Activated B cell treated with CpG ODN at 0.5 μM for 24 hours (primary cell): ENCODE measurements at regions not wholly inside any gene's neighbourhood (a gene's known extent, or its start where the extent isn't known, plus 50 kb on each side); places are given as distances from the start of the nearest gene placed in this dataset.
"Not testable (repeated sequence)": the region's sequence is repeated elsewhere in the genome, so short reads cannot be mapped to it uniquely, and the experiment has no call there.

Source experiments
- ATAC-seq: fragments of 200-7000 bp; cut with Tn5 transposase; one replicate; pipeline ENCODE4 v1.10.0; 2021; ENCODE audit warnings: low read depth, mild to moderate bottlenecking, moderate library complexity
- CTCF ChIA-PET: fragments of 350-600 bp; sonication (Branson Sonifier 250); formaldehyde crosslinking; loops from one replicate; lab custom pipeline; 2021; ENCODE audit warnings: antibody characterized with exemption; lab: Charles Lee
- POLR2A ChIA-PET: fragments of 350-600 bp; sonication (Branson Sonifier 250); formaldehyde crosslinking; loops from one replicate; lab custom pipeline; 2021; ENCODE audit warnings: antibody characterized with exemption; lab: Charles Lee
- DNase-seq: peaks from one replicate; pipeline ENCODE4 v3.0.0; 2022
- H3K27ac Mint-ChIP-seq: one replicate; pipeline ENCODE4 v1.8.0; 2020; ENCODE audit warnings: mixed read lengths
- H3K27me3 Mint-ChIP-seq: one replicate; pipeline ENCODE4 v1.8.0; 2021; ENCODE audit warnings: mixed read lengths
- H3K36me3 Mint-ChIP-seq: one replicate; pipeline ENCODE4 v1.8.0; 2021; ENCODE audit warnings: low read depth, mixed read lengths
- H3K4me1 Mint-ChIP-seq: one replicate; pipeline ENCODE4 v1.8.0; 2021; ENCODE audit warnings: mixed read lengths
- H3K4me3 Mint-ChIP-seq: one replicate; pipeline ENCODE4 v1.8.0; 2020; ENCODE audit warnings: mild to moderate bottlenecking, mixed read lengths
- H3K9me3 Mint-ChIP-seq: one replicate; pipeline ENCODE4 v1.8.0; 2020; ENCODE audit warnings: mixed read lengths
- intact Hi-C: fragments of 100-400 bp; cut with micrococcal nuclease; formaldehyde crosslinking; loops from one replicate; pipeline ENCODE4 v1.15.1; 2024
- TF ChIP-seq, protein P1 (sequence below): fragments of 200-600 bp; IDR thresholded peaks from one replicate; pipeline ENCODE4 v1.8.0; 2022; ENCODE audit warnings: antibody characterized with exemption, mild to moderate bottlenecking

DNA sequence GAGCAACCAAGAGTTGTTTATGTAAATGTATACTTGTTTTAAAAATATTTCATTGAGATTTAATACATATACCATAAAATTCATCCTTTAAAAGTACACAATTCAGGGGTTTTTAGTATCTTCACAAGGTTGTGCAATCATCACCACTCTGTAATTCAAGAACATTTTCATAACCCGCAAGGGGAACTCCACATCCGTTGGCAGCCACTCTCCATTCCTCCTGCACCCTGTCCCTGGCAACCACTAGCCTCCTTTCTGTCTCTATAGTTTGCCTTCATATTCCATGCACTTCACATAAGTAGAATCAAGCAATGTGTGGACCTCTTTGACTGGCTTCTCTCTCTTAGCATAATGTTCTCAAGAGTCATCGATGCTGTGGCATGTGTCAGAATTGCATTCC lies 104.2 kb upstream of the PDE10A start:
- Mint-ChIP-seq H3K4me1 (no peaks in the 10 kb centered on the region), H3K9me3 (no peaks in the 10 kb centered on the region), H3K27ac (no peak overlapping the region), H3K36me3 (no peaks in the 10 kb centered on the region), H3K4me3 (no peak overlapping the region), H3K27me3 (peaks cover 2% of the 10 kb centered on the region)
- TF ChIP-seq, protein P1, sequence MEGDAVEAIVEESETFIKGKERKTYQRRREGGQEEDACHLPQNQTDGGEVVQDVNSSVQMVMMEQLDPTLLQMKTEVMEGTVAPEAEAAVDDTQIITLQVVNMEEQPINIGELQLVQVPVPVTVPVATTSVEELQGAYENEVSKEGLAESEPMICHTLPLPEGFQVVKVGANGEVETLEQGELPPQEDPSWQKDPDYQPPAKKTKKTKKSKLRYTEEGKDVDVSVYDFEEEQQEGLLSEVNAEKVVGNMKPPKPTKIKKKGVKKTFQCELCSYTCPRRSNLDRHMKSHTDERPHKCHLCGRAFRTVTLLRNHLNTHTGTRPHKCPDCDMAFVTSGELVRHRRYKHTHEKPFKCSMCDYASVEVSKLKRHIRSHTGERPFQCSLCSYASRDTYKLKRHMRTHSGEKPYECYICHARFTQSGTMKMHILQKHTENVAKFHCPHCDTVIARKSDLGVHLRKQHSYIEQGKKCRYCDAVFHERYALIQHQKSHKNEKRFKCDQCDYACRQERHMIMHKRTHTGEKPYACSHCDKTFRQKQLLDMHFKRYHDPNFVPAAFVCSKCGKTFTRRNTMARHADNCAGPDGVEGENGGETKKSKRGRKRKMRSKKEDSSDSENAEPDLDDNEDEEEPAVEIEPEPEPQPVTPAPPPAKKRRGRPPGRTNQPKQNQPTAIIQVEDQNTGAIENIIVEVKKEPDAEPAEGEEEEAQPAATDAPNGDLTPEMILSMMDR, result no peak
- CTCF ChIA-PET, result no interaction called here
- POLR2A ChIA-PET, result no interaction called here
- ATAC-seq (no peak), DNase-seq (no peak)
- intact Hi-C loops, result no loop called here

DNA sequence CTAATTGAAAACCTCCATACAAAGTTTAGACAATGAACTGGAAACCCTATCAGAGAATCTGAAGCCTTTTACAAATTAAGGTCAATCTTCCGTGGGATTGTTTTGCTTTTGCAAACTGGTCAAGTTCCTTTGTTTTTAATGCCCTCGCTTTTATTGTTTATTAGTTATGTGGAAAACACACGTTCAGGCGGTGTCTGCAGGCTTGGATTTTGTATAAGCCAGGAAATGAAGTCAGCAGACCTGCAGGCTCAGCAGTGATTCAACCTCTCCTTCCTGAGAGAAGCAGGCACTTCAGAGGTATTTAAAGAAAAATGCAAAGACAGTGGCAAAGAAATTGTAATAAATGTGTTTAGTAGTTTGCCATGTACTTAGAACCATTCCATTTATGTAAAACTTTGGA lies 103.4 kb upstream of the PDE10A start:
- H3K36me3 Mint-ChIP-seq, result no peaks in the 10 kb centered on the region
- H3K4me3 Mint-ChIP-seq, result no peak overlapping the region
- intact Hi-C loops, result no loop called here
- no peak for DNase-seq
- no peaks in the 10 kb centered on the region for H3K9me3 Mint-ChIP-seq
- ATAC-seq, result no peak
- no peaks in the 10 kb centered on the region for H3K4me1 Mint-ChIP-seq
- ChIA-PET POLR2A (no interaction called here), CTCF (no interaction called here)
- TF ChIP-seq, protein P1, result no peak
- H3K27ac Mint-ChIP-seq, result no peak overlapping the region
- H3K27me3 Mint-ChIP-seq, result peaks cover 2% of the 10 kb centered on the region

DNA sequence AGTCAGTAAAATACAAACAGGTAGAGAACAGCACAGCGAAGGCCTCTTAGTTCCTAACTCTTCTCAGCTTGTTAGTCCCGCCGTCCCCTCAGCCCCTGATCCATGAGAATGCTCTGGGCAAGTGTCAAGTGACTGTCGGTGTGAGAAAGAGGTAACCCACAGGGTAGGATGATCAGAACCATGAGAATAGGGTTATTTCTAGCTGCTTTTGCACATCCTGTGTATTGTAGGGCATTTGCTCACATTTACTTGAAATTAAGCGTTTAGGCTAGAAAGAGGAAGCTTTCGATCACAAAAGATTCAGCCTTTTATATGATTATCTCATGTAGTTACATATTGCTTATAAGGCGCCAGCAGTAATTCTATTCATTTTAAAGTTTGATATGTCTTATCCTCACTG lies 103.0 kb upstream of the PDE10A start:
- ATAC-seq, result no peak
- Mint-ChIP-seq H3K27me3 (no peaks in the 10 kb centered on the region), H3K27ac (no peak overlapping the region), H3K9me3 (no peaks in the 10 kb centered on the region), H3K36me3 (no peaks in the 10 kb centered on the region), H3K4me1 (no peaks in the 10 kb centered on the region), H3K4me3 (no peak overlapping the region)
- no peak for DNase-seq
- ChIA-PET CTCF (no interaction called here), POLR2A (no interaction called here)
- TF ChIP-seq, protein P1, result no peak
- intact Hi-C loops, result no loop called here

DNA sequence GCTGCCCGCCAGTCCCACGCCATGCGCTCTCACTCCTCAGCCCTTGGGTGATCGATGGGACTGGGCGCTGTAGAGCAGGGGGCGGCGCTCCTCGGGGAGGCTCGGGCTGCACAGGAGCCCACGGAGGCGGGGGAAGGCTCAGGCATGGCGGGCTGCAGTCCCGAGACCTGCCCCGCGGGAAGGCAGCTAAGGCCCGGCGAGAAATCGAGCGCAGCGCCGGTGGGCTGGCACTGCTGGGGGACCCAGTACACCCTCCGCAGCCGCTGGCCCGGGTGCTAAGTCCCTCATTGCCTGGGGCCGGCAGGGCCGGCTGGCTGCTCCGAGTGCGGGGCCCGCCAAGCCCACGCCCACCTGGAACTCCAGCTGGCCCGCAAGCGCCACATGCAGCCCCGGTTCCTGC lies 102.2 kb upstream of the PDE10A start:
- H3K4me1 Mint-ChIP-seq, H3K9me3 Mint-ChIP-seq, DNase-seq, H3K4me3 Mint-ChIP-seq, H3K27ac Mint-ChIP-seq, CTCF ChIA-PET, H3K27me3 Mint-ChIP-seq, H3K36me3 Mint-ChIP-seq, ATAC-seq, POLR2A ChIA-PET, intact Hi-C loops: not testable (repeated sequence)

GRCh38 chr6:165762876-165763275 lies 99.8 kb upstream of the PDE10A start:
- no peaks in the 10 kb centered on the region for H3K27me3 Mint-ChIP-seq
- CTCF ChIA-PET, result no interaction called here
- H3K4me3 Mint-ChIP-seq, result no peak overlapping the region
- POLR2A ChIA-PET, result no interaction called here
- DNase-seq (no peak), ATAC-seq (no peak)
- H3K4me1 Mint-ChIP-seq, result no peaks in the 10 kb centered on the region
- intact Hi-C loops, result no loop called here
- TF ChIP-seq, protein P1, result no peak
- H3K36me3 Mint-ChIP-seq, result no peaks in the 10 kb centered on the region
- no peak overlapping the region for H3K27ac Mint-ChIP-seq
- H3K9me3 Mint-ChIP-seq, result peaks cover 5% of the 10 kb centered on the region

DNA sequence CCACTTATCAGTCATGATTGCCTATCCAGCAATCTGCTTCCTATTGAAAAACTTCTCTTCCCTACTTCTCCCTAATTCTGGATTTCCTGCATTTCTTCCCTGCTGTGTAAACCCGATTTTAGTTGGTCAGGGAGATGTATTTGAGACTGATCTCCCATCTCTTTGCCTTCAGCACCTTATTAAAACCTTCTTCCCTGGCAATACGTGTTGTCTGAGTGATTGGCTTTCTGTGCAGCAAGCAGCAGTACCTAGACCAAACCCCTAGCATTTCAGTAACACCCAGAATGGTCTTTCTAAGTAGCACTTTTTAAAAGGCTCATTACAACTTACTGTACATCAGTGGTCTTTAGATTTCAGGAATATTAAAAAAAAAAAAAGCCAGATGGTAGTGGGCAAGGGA lies 99.1 kb upstream of the PDE10A start:
- ChIA-PET POLR2A (no interaction called here), CTCF (no interaction called here)
- no peak overlapping the region for H3K27ac Mint-ChIP-seq
- no peaks in the 10 kb centered on the region for H3K36me3 Mint-ChIP-seq
- TF ChIP-seq, protein P1, result no peak
- H3K4me1 Mint-ChIP-seq, result no peaks in the 10 kb centered on the region
- no peak for ATAC-seq
- no peaks in the 10 kb centered on the region for H3K27me3 Mint-ChIP-seq
- H3K4me3 Mint-ChIP-seq, result no peak overlapping the region
- no peak for DNase-seq
- peaks cover 5% of the 10 kb centered on the region for H3K9me3 Mint-ChIP-seq
- intact Hi-C loops, result no loop called here
